HEK293 (cell line): ENCODE measurements at regions not wholly inside any gene's neighbourhood (a gene's known extent, or its start where the extent isn't known, plus 50 kb on each side); places are given as distances from the start of the nearest gene placed in this dataset.

ENCODE experiments used
- CTCF ChIA-PET: fragments of 350-600 bp; formaldehyde crosslinking; extraction: SDS; loops from one replicate; lab custom pipeline; 2021; ENCODE audit warnings: antibody characterized with exemption; lab: Yijun Ruan, JAX
- POLR2A ChIA-PET: fragments of 300-600 bp; formaldehyde crosslinking; extraction: SDS; loops from one replicate; lab custom pipeline; 2020; ENCODE audit warnings: antibody characterized with exemption, inconsistent platforms; lab: Yijun Ruan, JAX
- H3K27ac ChIP-seq: fragments of 200-500 bp; sonication (Bioruptor generic); 2 replicates; pipeline ENCODE4 v1.5.1; 2014; ENCODE audit warnings: low read depth, low read length, control low read depth, inconsistent platforms; ENCODE audit errors: extremely low read depth
- H3K36me3 ChIP-seq, 2 experiments: fragments of 200-500 bp in 1 of 2; sonication (Bioruptor generic) in 1 of 2; 1 replicate in 1 of 2; 2 replicates in 1 of 2; pipeline ENCODE4 v1.5.1; 2014 to 2017; ENCODE audit warnings: inconsistent platforms in 2 of 2, low read length in 2 of 2; ENCODE audit not compliant: control insufficient read depth in 2 of 2, insufficient read depth in 1 of 2
- H3K4me1 ChIP-seq: fragments of 200-500 bp; sonication (Bioruptor generic); 2 replicates; pipeline ENCODE4 v1.5.1; 2014; ENCODE audit warnings: mild to moderate bottlenecking, low read length, inconsistent platforms; ENCODE audit not compliant: control insufficient read depth, insufficient read depth
- H3K4me3 ChIP-seq: 2 replicates; pipeline ENCODE4 v1.5.1; 2011; ENCODE audit warnings: low read depth, mild to moderate bottlenecking, control low read depth, low read length, moderate library complexity
- H3K9me3 ChIP-seq: fragments of 200-500 bp; sonication (Bioruptor generic); 2 replicates; pipeline ENCODE4 v1.5.1; 2014; ENCODE audit warnings: low read depth, low read length, inconsistent platforms; ENCODE audit not compliant: control insufficient read depth, insufficient read depth
- FEZF1 ChIP-seq: fragments of 450-650 bp; formaldehyde crosslinking; IDR thresholded peaks from 2 replicates; pipeline ENCODE4 v1.5.1; 2016; ENCODE audit warnings: missing biosample characterization, missing genetic modification characterization
- KLF8 ChIP-seq: fragments of 450-650 bp; formaldehyde crosslinking; IDR thresholded peaks from 2 replicates; pipeline ENCODE4 v1.5.1; 2016; ENCODE audit warnings: missing biosample characterization, missing genetic modification characterization
- OSR2 ChIP-seq: fragments of 450-650 bp; formaldehyde crosslinking; IDR thresholded peaks from 2 replicates; pipeline ENCODE4 v1.5.1; 2016; ENCODE audit warnings: missing biosample characterization, missing genetic modification characterization
- SETDB1 ChIP-seq: IDR thresholded peaks from one replicate; pipeline ENCODE4 v1.6.1; 2017; ENCODE audit warnings: mild to moderate bottlenecking, low read length, moderate library complexity, mixed read lengths; ENCODE audit not compliant: insufficient read length
- ZFP3 ChIP-seq: fragments of 450-650 bp; formaldehyde crosslinking; IDR thresholded peaks from 2 replicates; pipeline ENCODE4 v1.5.1; 2016; ENCODE audit warnings: low read depth, missing biosample characterization, missing genetic modification characterization
- ZNF223 ChIP-seq: fragments of 450-650 bp; formaldehyde crosslinking; IDR thresholded peaks from 2 replicates; pipeline ENCODE4 v1.5.1; 2016; ENCODE audit warnings: missing biosample characterization, missing genetic modification characterization
- ZNF274 ChIP-seq, 2 experiments: fragments of 200-500 bp in 1 of 2; fragments of 450-650 bp in 1 of 2; sonication (Bioruptor generic) in 1 of 2; formaldehyde crosslinking in 1 of 2; IDR thresholded peaks; 2 replicates each; pipeline versions ENCODE4 v1.5.1 to v1.6.1; 2014 to 2016; ENCODE audit warnings: borderline replicate concordance in 1 of 2, inconsistent platforms in 1 of 2, low read length in 1 of 2, missing biosample characterization in 1 of 2, missing genetic modification characterization in 1 of 2
- TF ChIP-seq, protein P1 (sequence below): fragments of 450-650 bp; formaldehyde crosslinking; IDR thresholded peaks from 2 replicates; pipeline ENCODE4 v1.5.1; 2016; ENCODE audit warnings: missing biosample characterization, missing genetic modification characterization
- TF ChIP-seq, protein P2 (sequence below): fragments of 450-650 bp; formaldehyde crosslinking; IDR thresholded peaks from 2 replicates; pipeline ENCODE4; 2016; ENCODE audit warnings: missing biosample characterization, missing genetic modification characterization
- TF ChIP-seq, protein P3 (sequence below): fragments of 450-650 bp; formaldehyde crosslinking; IDR thresholded peaks from 2 replicates; pipeline ENCODE4 v1.5.1; 2016; ENCODE audit warnings: missing biosample characterization, missing genetic modification characterization
- TF ChIP-seq, protein P4 (sequence below): fragments of 450-650 bp; formaldehyde crosslinking; IDR thresholded peaks from 2 replicates; pipeline ENCODE4 v1.5.1; 2017; ENCODE audit warnings: missing biosample characterization, missing genetic modification characterization
- TF ChIP-seq, protein P5 (sequence below): fragments of 450-650 bp; formaldehyde crosslinking; IDR thresholded peaks from 2 replicates; pipeline ENCODE4 v1.5.1; 2016; ENCODE audit warnings: missing biosample characterization, missing genetic modification characterization, borderline replicate concordance
- TF ChIP-seq, protein P6 (sequence below): fragments of 450-650 bp; formaldehyde crosslinking; IDR thresholded peaks from 2 replicates; pipeline ENCODE4 v1.5.1; 2016; ENCODE audit warnings: missing biosample characterization, missing genetic modification characterization

DNA sequence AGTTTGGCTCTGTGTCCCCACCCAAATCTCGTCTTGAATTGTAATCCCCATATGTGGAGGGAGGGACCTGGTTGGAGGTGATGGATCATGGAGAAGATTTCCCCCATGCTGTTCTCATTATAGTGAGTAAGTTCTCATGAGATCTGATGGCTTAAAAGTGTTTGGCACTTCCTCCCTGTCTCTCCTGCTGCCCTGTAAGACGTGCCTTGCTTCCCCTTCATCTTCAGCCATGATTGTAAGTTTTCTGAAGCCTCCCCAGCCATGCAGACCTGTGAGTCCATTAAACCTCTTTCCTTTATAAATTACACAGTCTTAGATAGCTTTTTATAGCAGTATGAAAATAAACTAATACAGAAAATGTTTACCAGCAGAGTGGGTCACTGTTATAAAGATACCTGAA, 577.6 kb downstream of the UTRN start:
- CTCF ChIA-PET, result no interaction called here
- POLR2A ChIA-PET, result no interaction called here
- Histone ChIP-seq H3K36me3 (no peaks in the 10 kb centered on the region), H3K4me3 (no peak overlapping the region), H3K9me3 (no peaks in the 10 kb centered on the region; the same call in 1 of the 2 replicates), H3K27ac (no peak overlapping the region), H3K4me1 (no peaks in the 10 kb centered on the region)
- TF ChIP-seq FEZF1 (no peak), SETDB1 (peak; percentile 32)

DNA sequence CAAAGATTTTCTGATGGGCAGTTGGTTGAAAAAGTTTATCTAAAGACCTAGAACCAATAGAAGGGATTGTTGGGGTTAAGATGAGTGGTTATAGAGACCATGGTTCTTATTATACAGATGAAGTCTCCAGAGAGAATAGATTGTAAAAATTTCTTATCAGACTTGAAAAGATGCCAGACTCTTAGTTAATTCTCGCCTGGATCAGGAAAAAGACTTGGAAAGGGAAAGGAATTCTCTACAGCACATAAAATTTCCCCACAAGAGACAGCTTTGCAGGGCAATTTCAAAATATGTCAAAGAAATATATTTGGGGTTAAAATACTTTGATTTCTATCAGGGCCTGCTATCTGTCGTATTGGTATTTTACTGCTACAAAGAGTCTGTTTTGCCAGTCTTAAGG, 582.6 kb downstream of the UTRN start:
- TF ChIP-seq KLF8 (tag by site-specific recombination) (no peak), OSR2 (tag by site-specific recombination) (no peak), ZNF223 (tag by site-specific recombination) (no peak), ZNF274 (IDR thresholded peaks at IDR 0.05; ENCODE audit: low read length) (no peak), ZNF274 (tag by site-specific recombination; IDR thresholded peaks at IDR 0.05; ENCODE audit: borderline replicate concordance) (no peak), ZFP3 (tag by site-specific recombination) (no peak)
- TF ChIP-seq, protein P1, sequence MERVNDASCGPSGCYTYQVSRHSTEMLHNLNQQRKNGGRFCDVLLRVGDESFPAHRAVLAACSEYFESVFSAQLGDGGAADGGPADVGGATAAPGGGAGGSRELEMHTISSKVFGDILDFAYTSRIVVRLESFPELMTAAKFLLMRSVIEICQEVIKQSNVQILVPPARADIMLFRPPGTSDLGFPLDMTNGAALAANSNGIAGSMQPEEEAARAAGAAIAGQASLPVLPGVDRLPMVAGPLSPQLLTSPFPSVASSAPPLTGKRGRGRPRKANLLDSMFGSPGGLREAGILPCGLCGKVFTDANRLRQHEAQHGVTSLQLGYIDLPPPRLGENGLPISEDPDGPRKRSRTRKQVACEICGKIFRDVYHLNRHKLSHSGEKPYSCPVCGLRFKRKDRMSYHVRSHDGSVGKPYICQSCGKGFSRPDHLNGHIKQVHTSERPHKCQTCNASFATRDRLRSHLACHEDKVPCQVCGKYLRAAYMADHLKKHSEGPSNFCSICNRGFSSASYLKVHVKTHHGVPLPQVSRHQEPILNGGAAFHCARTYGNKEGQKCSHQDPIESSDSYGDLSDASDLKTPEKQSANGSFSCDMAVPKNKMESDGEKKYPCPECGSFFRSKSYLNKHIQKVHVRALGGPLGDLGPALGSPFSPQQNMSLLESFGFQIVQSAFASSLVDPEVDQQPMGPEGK, result no peak
- TF ChIP-seq, protein P2, sequence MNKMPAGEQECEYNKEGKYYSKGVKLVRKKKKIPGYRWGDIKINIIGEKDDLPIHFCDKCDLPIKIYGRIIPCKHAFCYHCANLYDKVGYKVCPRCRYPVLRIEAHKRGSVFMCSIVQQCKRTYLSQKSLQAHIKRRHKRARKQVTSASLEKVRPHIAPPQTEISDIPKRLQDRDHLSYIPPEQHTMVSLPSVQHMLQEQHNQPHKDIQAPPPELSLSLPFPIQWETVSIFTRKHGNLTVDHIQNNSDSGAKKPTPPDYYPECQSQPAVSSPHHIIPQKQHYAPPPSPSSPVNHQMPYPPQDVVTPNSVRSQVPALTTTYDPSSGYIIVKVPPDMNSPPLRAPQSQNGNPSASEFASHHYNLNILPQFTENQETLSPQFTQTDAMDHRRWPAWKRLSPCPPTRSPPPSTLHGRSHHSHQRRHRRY (tag by site-specific recombination), result no peak
- TF ChIP-seq, protein P3, sequence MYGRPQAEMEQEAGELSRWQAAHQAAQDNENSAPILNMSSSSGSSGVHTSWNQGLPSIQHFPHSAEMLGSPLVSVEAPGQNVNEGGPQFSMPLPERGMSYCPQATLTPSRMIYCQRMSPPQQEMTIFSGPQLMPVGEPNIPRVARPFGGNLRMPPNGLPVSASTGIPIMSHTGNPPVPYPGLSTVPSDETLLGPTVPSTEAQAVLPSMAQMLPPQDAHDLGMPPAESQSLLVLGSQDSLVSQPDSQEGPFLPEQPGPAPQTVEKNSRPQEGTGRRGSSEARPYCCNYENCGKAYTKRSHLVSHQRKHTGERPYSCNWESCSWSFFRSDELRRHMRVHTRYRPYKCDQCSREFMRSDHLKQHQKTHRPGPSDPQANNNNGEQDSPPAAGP (tag by site-specific recombination), result no peak
- TF ChIP-seq, protein P4, sequence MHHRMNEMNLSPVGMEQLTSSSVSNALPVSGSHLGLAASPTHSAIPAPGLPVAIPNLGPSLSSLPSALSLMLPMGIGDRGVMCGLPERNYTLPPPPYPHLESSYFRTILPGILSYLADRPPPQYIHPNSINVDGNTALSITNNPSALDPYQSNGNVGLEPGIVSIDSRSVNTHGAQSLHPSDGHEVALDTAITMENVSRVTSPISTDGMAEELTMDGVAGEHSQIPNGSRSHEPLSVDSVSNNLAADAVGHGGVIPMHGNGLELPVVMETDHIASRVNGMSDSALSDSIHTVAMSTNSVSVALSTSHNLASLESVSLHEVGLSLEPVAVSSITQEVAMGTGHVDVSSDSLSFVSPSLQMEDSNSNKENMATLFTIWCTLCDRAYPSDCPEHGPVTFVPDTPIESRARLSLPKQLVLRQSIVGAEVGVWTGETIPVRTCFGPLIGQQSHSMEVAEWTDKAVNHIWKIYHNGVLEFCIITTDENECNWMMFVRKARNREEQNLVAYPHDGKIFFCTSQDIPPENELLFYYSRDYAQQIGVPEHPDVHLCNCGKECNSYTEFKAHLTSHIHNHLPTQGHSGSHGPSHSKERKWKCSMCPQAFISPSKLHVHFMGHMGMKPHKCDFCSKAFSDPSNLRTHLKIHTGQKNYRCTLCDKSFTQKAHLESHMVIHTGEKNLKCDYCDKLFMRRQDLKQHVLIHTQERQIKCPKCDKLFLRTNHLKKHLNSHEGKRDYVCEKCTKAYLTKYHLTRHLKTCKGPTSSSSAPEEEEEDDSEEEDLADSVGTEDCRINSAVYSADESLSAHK (tag by site-specific recombination), result no peak
- TF ChIP-seq, protein P5, sequence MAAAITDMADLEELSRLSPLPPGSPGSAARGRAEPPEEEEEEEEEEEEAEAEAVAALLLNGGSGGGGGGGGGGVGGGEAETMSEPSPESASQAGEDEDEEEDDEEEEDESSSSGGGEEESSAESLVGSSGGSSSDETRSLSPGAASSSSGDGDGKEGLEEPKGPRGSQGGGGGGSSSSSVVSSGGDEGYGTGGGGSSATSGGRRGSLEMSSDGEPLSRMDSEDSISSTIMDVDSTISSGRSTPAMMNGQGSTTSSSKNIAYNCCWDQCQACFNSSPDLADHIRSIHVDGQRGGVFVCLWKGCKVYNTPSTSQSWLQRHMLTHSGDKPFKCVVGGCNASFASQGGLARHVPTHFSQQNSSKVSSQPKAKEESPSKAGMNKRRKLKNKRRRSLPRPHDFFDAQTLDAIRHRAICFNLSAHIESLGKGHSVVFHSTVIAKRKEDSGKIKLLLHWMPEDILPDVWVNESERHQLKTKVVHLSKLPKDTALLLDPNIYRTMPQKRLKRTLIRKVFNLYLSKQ (tag by site-specific recombination), result no peak
- TF ChIP-seq, protein P6, sequence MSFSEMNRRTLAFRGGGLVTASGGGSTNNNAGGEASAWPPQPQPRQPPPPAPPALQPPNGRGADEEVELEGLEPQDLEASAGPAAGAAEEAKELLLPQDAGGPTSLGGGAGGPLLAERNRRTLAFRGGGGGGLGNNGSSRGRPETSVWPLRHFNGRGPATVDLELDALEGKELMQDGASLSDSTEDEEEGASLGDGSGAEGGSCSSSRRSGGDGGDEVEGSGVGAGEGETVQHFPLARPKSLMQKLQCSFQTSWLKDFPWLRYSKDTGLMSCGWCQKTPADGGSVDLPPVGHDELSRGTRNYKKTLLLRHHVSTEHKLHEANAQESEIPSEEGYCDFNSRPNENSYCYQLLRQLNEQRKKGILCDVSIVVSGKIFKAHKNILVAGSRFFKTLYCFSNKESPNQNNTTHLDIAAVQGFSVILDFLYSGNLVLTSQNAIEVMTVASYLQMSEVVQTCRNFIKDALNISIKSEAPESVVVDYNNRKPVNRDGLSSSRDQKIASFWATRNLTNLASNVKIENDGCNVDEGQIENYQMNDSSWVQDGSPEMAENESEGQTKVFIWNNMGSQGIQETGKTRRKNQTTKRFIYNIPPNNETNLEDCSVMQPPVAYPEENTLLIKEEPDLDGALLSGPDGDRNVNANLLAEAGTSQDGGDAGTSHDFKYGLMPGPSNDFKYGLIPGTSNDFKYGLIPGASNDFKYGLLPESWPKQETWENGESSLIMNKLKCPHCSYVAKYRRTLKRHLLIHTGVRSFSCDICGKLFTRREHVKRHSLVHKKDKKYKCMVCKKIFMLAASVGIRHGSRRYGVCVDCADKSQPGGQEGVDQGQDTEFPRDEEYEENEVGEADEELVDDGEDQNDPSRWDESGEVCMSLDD, result no peak
- TF ChIP-seq, all 188 proteins: peak for 0
- Histone ChIP-seq H3K9me3 (no peaks in the 10 kb centered on the region; the same call in 1 of the 2 replicates), H3K27ac (no peak overlapping the region), H3K36me3 (no peaks in the 10 kb centered on the region), H3K4me3 (no peak overlapping the region), H3K4me1 (no peaks in the 10 kb centered on the region)
- CTCF ChIA-PET, result no interaction called here
- POLR2A ChIA-PET, result no interaction called here
